RWPE2 (cell line): ENCODE measurements at regions not wholly inside any gene's neighbourhood (a gene's known extent, or its start where the extent isn't known, plus 50 kb on each side); places are given as distances from the start of the nearest gene placed in this dataset.

Experiments used
- ATAC-seq: fragments of 200-7000 bp; cut with Tn5 transposase; 3 replicates; pipeline ENCODE4 v1.9.1; 2021; ENCODE audit warnings: low read depth
- DNase-seq: peaks from one replicate; pipeline ENCODE4 v3.0.0-alpha.2; 2020; ENCODE audit warnings: low spot score
- H3K27ac ChIP-seq: fragments of 450-650 bp; 2 replicates; pipeline ENCODE4 v1.5.1; 2017; ENCODE audit warnings: mild to moderate bottlenecking; ENCODE audit not compliant: poor library complexity, severe bottlenecking
- H3K27me3 ChIP-seq: fragments of 250-450 bp; sonication (Bioruptor Pico); 2 replicates; pipeline ENCODE4 v1.5.1; 2021; ENCODE audit warnings: mild to moderate bottlenecking, moderate library complexity; ENCODE audit not compliant: insufficient read depth, poor library complexity, severe bottlenecking
- H3K36me3 ChIP-seq: fragments of 250-450 bp; sonication (Bioruptor Pico); 2 replicates; pipeline ENCODE4 v1.5.1; 2020; ENCODE audit warnings: low read depth, mild to moderate bottlenecking, moderate library complexity
- H3K4me1 ChIP-seq: fragments of 250-450 bp; sonication (Bioruptor Pico); 2 replicates; pipeline ENCODE4 v1.5.1; 2021; ENCODE audit warnings: mild to moderate bottlenecking, moderate library complexity; ENCODE audit not compliant: insufficient read depth, poor library complexity, severe bottlenecking
- H3K4me3 ChIP-seq: fragments of 250-450 bp; sonication (Bioruptor Pico); 2 replicates; pipeline ENCODE4 v1.5.1; 2021; ENCODE audit warnings: mild to moderate bottlenecking, moderate library complexity; ENCODE audit not compliant: severe bottlenecking
- H3K9me3 ChIP-seq: fragments of 250-450 bp; sonication (Bioruptor Pico); 2 replicates; pipeline ENCODE4 v1.5.1; 2021; ENCODE audit warnings: mild to moderate bottlenecking, moderate library complexity; ENCODE audit not compliant: severe bottlenecking
- CTCF ChIP-seq: fragments of 450-650 bp; IDR thresholded peaks from one replicate; pipeline ENCODE4 v1.5.1; 2017; ENCODE audit warnings: mild to moderate bottlenecking, moderate library complexity; ENCODE audit not compliant: poor library complexity, severe bottlenecking

GRCh38 chr18:78546281-78546680, 433.3 kb upstream of the SALL3 start:
- peaks cover 2% of the 10 kb centered on the region for H3K9me3 ChIP-seq
- no peak overlapping the region for H3K27ac ChIP-seq
- H3K27me3 ChIP-seq, result no peaks in the 10 kb centered on the region
- H3K4me3 ChIP-seq, result no peak overlapping the region
- TF ChIP-seq CTCF, result no peak
- DNase-seq, result no peak
- no peaks in the 10 kb centered on the region for H3K4me1 ChIP-seq
- H3K36me3 ChIP-seq, result no peaks in the 10 kb centered on the region
- no peak for ATAC-seq

- H3K4me1 ChIP-seq, result no peaks in the 10 kb centered on the region
- ATAC-seq (no peak), DNase-seq (no peak)
- H3K36me3 ChIP-seq, result no peaks in the 10 kb centered on the region
- H3K27me3 ChIP-seq, result no peaks in the 10 kb centered on the region
- H3K27ac ChIP-seq, result no peak overlapping the region
- no peak overlapping the region for H3K4me3 ChIP-seq
- no peak for TF ChIP-seq CTCF
- peaks cover 2% of the 10 kb centered on the region for H3K9me3 ChIP-seq
Observed at GRCh38 chr18:78547817-78548216, 431.8 kb upstream of the SALL3 start.

DNA sequence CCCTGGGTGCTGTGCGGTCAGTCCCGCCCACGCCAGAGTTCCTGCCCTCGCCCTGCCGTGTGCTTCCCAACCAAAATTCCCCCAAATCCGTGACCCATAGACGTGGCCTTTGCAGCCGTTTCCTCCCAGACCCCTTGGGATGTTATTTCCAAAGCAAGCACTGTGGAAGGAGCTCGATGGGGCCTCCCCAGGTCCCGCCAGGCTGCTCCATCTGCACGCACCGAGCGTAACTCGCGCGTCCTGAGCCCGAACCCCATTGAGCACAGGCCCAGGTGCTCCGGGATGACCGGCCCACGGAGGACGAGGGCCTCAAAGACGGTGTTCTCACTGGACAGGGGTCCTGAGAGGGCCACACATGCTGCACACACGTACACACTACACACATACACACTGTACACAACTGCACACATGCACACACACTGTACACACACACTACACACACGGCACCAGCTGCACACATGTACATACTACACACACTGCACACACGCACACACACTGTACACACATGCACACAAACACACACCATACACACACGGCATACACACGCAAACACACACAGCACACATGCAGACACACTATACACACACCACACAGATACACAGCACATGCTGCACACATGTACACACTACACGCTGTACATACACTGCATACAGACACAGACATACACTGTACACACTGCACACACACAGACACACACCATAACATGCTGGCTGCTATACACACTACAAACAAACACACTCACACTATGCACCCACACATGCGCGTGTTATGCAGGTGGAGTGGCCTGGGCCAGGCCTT, 431.2 kb upstream of the SALL3 start:
- peaks cover 2% of the 10 kb centered on the region for H3K9me3 ChIP-seq
- ATAC-seq (no peak), DNase-seq (no peak)
- no peak for TF ChIP-seq CTCF
- H3K4me1 ChIP-seq, result no peaks in the 10 kb centered on the region
- no peaks in the 10 kb centered on the region for H3K36me3 ChIP-seq
- no peak overlapping the region for H3K4me3 ChIP-seq
- H3K27ac ChIP-seq, result no peak overlapping the region
- H3K27me3 ChIP-seq, result no peaks in the 10 kb centered on the region

GRCh38 chr18:78549971-78550370, 429.6 kb upstream of the SALL3 start:
- TF ChIP-seq CTCF, result no peak
- DNase-seq, result no peak
- no peak for ATAC-seq

GRCh38 chr18:78554944-78555608, 424.5 kb upstream of the SALL3 start:
- Histone ChIP-seq H3K9me3 (no peaks in the 10 kb centered on the region), H3K4me3 (no peak overlapping the region), H3K36me3 (no peaks in the 10 kb centered on the region), H3K27me3 (no peaks in the 10 kb centered on the region), H3K27ac (no peak overlapping the region), H3K4me1 (no peaks in the 10 kb centered on the region)
- ATAC-seq (no peak), DNase-seq (no peak)
- TF ChIP-seq CTCF, result no peak

More at GRCh38 chr18:78549971-78550370, 429.6 kb upstream of the SALL3 start:
- no peaks in the 10 kb centered on the region for H3K4me1 ChIP-seq
- H3K27me3 ChIP-seq, result no peaks in the 10 kb centered on the region
- H3K27ac ChIP-seq, result no peak overlapping the region
- no peaks in the 10 kb centered on the region for H3K36me3 ChIP-seq
- no peak overlapping the region for H3K4me3 ChIP-seq
- H3K9me3 ChIP-seq, result peaks cover 2% of the 10 kb centered on the region
